ENCODE measurements at regions not wholly inside any gene's neighbourhood (a gene's known extent, or its start where the extent isn't known, plus 50 kb on each side); places are given as distances from the start of the nearest gene placed in this dataset.
"Not testable (repeated sequence)": the region's sequence is repeated elsewhere in the genome, so short reads cannot be mapped to it uniquely, and the experiment has no call there.

GRCh38 chr5:102666164-102666946 is 88.8 kb upstream of the PAM start:
- no peak for FAIRE-seq

- no peak for FAIRE-seq
Measured at GRCh38 chr5:102668220-102668932, 86.7 kb upstream of the PAM start.

- FAIRE-seq: no peak
Measured at GRCh38 chr5:102670224-102670836, 84.8 kb upstream of the PAM start.

GRCh38 chr5:102671033-102671734 is 83.9 kb upstream of the PAM start:
- not testable (repeated sequence) for FAIRE-seq

GRCh38 chr5:102678267-102679058 is 76.6 kb upstream of the PAM start:
- FAIRE-seq: no peak

GRCh38 chr5:102681403-102681983 is 73.6 kb upstream of the PAM start:
- FAIRE-seq: no peak

GRCh38 chr5:102682101-102682647 is 72.9 kb upstream of the PAM start:
- no peak for FAIRE-seq

GRCh38 chr5:102688076-102688475 is 67.0 kb upstream of the PAM start:
- not testable (repeated sequence) for FAIRE-seq

- FAIRE-seq: not testable (repeated sequence)
Measured at GRCh38 chr5:102688581-102689342, 66.3 kb upstream of the PAM start.

- FAIRE-seq: no peak
Measured at GRCh38 chr5:102690910-102691309, 64.2 kb upstream of the PAM start.

GRCh38 chr5:102691434-102691833 is 63.7 kb upstream of the PAM start:
- no peak for FAIRE-seq

- no peak for FAIRE-seq
Measured at GRCh38 chr5:102700120-102700831, 54.8 kb upstream of the PAM start.

GRCh38 chr5:102700916-102701315 is 54.2 kb upstream of the PAM start:
- no peak for FAIRE-seq

GRCh38 chr5:102701748-102702147 is 53.4 kb upstream of the PAM start:
- no peak for FAIRE-seq
